H1 (cell line): ENCODE measurements at regions not wholly inside any gene's neighbourhood (a gene's known extent, or its start where the extent isn't known, plus 50 kb on each side); places are given as distances from the start of the nearest gene placed in this dataset.

Source experiments
- CTCF ChIA-PET: fragments of 300-600 bp; sonication (Branson Sonifier 250); formaldehyde crosslinking; loops from one replicate; lab custom pipeline; 2021; ENCODE audit not compliant: partially characterized antibody; lab: Charles Lee
- POLR2A ChIA-PET: fragments of 300-600 bp; sonication (Branson Sonifier 250); formaldehyde crosslinking; loops from one replicate; lab custom pipeline; 2021; ENCODE audit warnings: inconsistent platforms; ENCODE audit not compliant: partially characterized antibody; lab: Charles Lee
- DNase-seq, 2 experiments: peaks; one replicate each; pipeline versions ENCODE4 v3.0.0 to v3.0.0-alpha.2; 2010 to 2022; ENCODE audit warnings: low spot score in 2 of 2, low read depth in 1 of 2, mixed read lengths in 1 of 2
- FAIRE-seq: peaks from 2 replicates; lab custom pipeline; 2011; peaks lifted over from hg19 to GRCh38; lab: Jason Lieb, UNC
- H2AFZ ChIP-seq: 2 replicates; pipeline ENCODE4 v1.8.1; 2012; ENCODE audit warnings: low read length, inconsistent platforms
- H2AK5ac ChIP-seq: 2 replicates; pipeline ENCODE4 v1.6.1; 2013; ENCODE audit warnings: low read depth, low read length
- H2BK120ac ChIP-seq: replicated peaks from 2 replicates; pipeline ENCODE3; 2013; ENCODE audit warnings: low read depth, low read length, inconsistent platforms
- H2BK12ac ChIP-seq: 2 replicates; pipeline ENCODE4 v1.6.1; 2013; ENCODE audit warnings: low read depth, low read length
- H2BK15ac ChIP-seq: 2 replicates; pipeline ENCODE4 v1.6.1; 2013; ENCODE audit warnings: low read length
- H2BK20ac ChIP-seq: 2 replicates; pipeline ENCODE4 v1.6.1; 2013; ENCODE audit warnings: low read length
- H2BK5ac ChIP-seq: 2 replicates; pipeline ENCODE4 v1.6.1; 2013; ENCODE audit warnings: low read depth, low read length
- H3K14ac ChIP-seq: 2 replicates; pipeline ENCODE4 v1.6.1; 2013; ENCODE audit warnings: inconsistent platforms; ENCODE audit not compliant: insufficient read length
- H3K18ac ChIP-seq: 2 replicates; pipeline ENCODE4 v1.6.1; 2013; ENCODE audit warnings: low read length; ENCODE audit errors: extremely low read depth
- H3K23ac ChIP-seq: 2 replicates; pipeline ENCODE4 v1.6.1; 2013; ENCODE audit warnings: inconsistent platforms; ENCODE audit not compliant: insufficient read length
- H3K23me2 ChIP-seq: 2 replicates; pipeline ENCODE4 v1.6.1; 2013; ENCODE audit warnings: low read depth, low read length
- H3K27ac ChIP-seq: 2 replicates; pipeline ENCODE4 v1.6.1; 2011; ENCODE audit warnings: low read depth, low read length, inconsistent platforms
- H3K27me3 ChIP-seq, 4 experiments: replicated peaks in 1 of 4; 1 replicate in 1 of 4; 2 replicates in 3 of 4; pipeline versions ENCODE4 v1.6.1 to v1.8.1; 2011 to 2013; ENCODE audit warnings: low read length in 3 of 4, mild to moderate bottlenecking in 3 of 4, inconsistent platforms in 2 of 4, mixed read lengths in 2 of 4, moderate library complexity in 1 of 4; ENCODE audit not compliant: control insufficient read depth in 3 of 4, insufficient read depth in 3 of 4; ENCODE audit errors: extremely low read depth in 1 of 4
- H3K36me3 ChIP-seq, 4 experiments: 2 replicates each; pipeline versions ENCODE4 v1.6.1 to v1.8.1; 2011 to 2013; ENCODE audit warnings: mild to moderate bottlenecking in 4 of 4, low read length in 3 of 4, moderate library complexity in 2 of 4, control low read depth in 1 of 4, inconsistent platforms in 1 of 4; ENCODE audit not compliant: insufficient read depth in 4 of 4, control insufficient read depth in 2 of 4
- H3K4ac ChIP-seq: replicated peaks from 2 replicates; pipeline ENCODE3; 2013; ENCODE audit warnings: low read length, low read depth, mixed read lengths, inconsistent platforms; ENCODE audit not compliant: insufficient read length
- H3K4me1 ChIP-seq, 4 experiments: replicated peaks in 1 of 4; 1 replicate in 1 of 4; 2 replicates in 3 of 4; pipeline versions ENCODE4 v1.6.1 to v1.8.1; 2011 to 2013; ENCODE audit warnings: low read length in 3 of 4, inconsistent platforms in 2 of 4, mixed read lengths in 1 of 4; ENCODE audit not compliant: insufficient read depth in 4 of 4, control insufficient read depth in 3 of 4
- H3K4me2 ChIP-seq, 2 experiments: 2 replicates each; pipeline versions ENCODE4 v1.6.1 to v1.8.1; 2011 to 2013; ENCODE audit warnings: low read depth in 2 of 2, low read length in 2 of 2, control low read depth in 1 of 2, inconsistent platforms in 1 of 2, mild to moderate bottlenecking in 1 of 2; ENCODE audit not compliant: insufficient read depth in 1 of 2
- H3K4me3 ChIP-seq, 4 experiments: fragments of 200-600, 300-600 bp in 1 of 4; sonication (generic), shearing (Covaris generic), sonication (Bioruptor Twin) in 1 of 4; 2 replicates each; pipeline versions ENCODE4 v1.5.1 to v1.8.1; 2011 to 2016; ENCODE audit warnings: low read length in 4 of 4, low read depth in 3 of 4, control low read depth in 2 of 4, inconsistent platforms in 2 of 4, mild to moderate bottlenecking in 2 of 4, mixed read lengths in 1 of 4, moderate library complexity in 1 of 4; ENCODE audit not compliant: insufficient read depth in 2 of 4; ENCODE audit errors: extremely low read depth in 1 of 4
- H3K56ac ChIP-seq: replicated peaks from 2 replicates; pipeline ENCODE3; 2013; ENCODE audit warnings: low read depth, mild to moderate bottlenecking, mixed read lengths, low read length, inconsistent platforms; ENCODE audit not compliant: insufficient read length
- H3K79me1 ChIP-seq: 2 replicates; pipeline ENCODE4 v1.6.1; 2013; ENCODE audit warnings: low read depth, low read length, control low read depth
- H3K79me2 ChIP-seq, 2 experiments: 2 replicates each; pipeline versions ENCODE4 v1.6.1 to v1.8.1; 2012 to 2013; ENCODE audit warnings: low read length in 2 of 2, mild to moderate bottlenecking in 2 of 2, inconsistent platforms in 1 of 2; ENCODE audit not compliant: insufficient read depth in 2 of 2, control insufficient read depth in 1 of 2
- H3K9ac ChIP-seq, 4 experiments: replicated peaks in 1 of 4; 1 replicate in 1 of 4; 2 replicates in 3 of 4; pipeline versions ENCODE4 v1.6.1 to v1.8.1; 2011 to 2013; ENCODE audit warnings: low read depth in 3 of 4, low read length in 3 of 4, control low read depth in 2 of 4, mild to moderate bottlenecking in 2 of 4, moderate library complexity in 2 of 4, inconsistent platforms in 1 of 4; ENCODE audit errors: extremely low read depth in 1 of 4
- H3K9me3 ChIP-seq, 2 experiments: 2 replicates each; pipeline versions ENCODE4 v1.6.1 to v1.8.1; 2012 to 2013; ENCODE audit warnings: mild to moderate bottlenecking in 2 of 2, moderate library complexity in 2 of 2, control low read depth in 1 of 2, inconsistent platforms in 1 of 2, low read depth in 1 of 2, low read length in 1 of 2, mixed read lengths in 1 of 2; ENCODE audit not compliant: insufficient read depth in 2 of 2
- H4K20me1 ChIP-seq, 2 experiments: replicated peaks in 1 of 2; 2 replicates each; pipeline versions ENCODE3 to v1.8.1; 2011 to 2013; ENCODE audit warnings: inconsistent platforms in 2 of 2, low read length in 2 of 2, mild to moderate bottlenecking in 1 of 2; ENCODE audit not compliant: insufficient read depth in 2 of 2, control insufficient read depth in 1 of 2
- H4K5ac ChIP-seq: 2 replicates; pipeline ENCODE4 v1.6.1; 2013; ENCODE audit warnings: low read length, low read depth, mixed read lengths, inconsistent platforms; ENCODE audit not compliant: insufficient read length
- H4K8ac ChIP-seq: 2 replicates; pipeline ENCODE4 v1.8.0; 2013; ENCODE audit warnings: mild to moderate bottlenecking, moderate library complexity, low read length, inconsistent platforms; ENCODE audit not compliant: insufficient read depth; ENCODE audit errors: extremely low read depth
- H4K91ac ChIP-seq: replicated peaks from 2 replicates; pipeline ENCODE3; 2013; ENCODE audit warnings: low read length, mixed read lengths, inconsistent platforms; ENCODE audit not compliant: insufficient read length
- BACH1 ChIP-seq: IDR thresholded peaks from 2 replicates; pipeline ENCODE4 v1.6.1; 2012; ENCODE audit warnings: low read length, improper control_type of control experiment
- BCL11A ChIP-seq, 2 experiments: IDR thresholded peaks; one replicate each; pipeline ENCODE4 v1.6.1; 2011; ENCODE audit warnings: low read depth in 2 of 2, low read length in 2 of 2, mild to moderate bottlenecking in 2 of 2
- CBX5 ChIP-seq: fragments of 300-800, 300-1000 bp; sonication (generic); IDR thresholded peaks from 2 replicates; pipeline ENCODE4 v1.7.1; 2016; ENCODE audit warnings: antibody characterized with exemption, low read length, low read depth
- CBX8 ChIP-seq: fragments of 300-800, 300-1000 bp; sonication (generic); IDR thresholded peaks from 2 replicates; pipeline ENCODE4 v1.7.1; 2016; ENCODE audit warnings: low read depth, low read length, borderline replicate concordance
- CEBPB ChIP-seq: IDR thresholded peaks from 2 replicates; pipeline ENCODE4 v1.6.1; 2012; ENCODE audit warnings: low read depth, low read length
- CHD1 ChIP-seq: IDR thresholded peaks from 2 replicates; pipeline ENCODE4 v1.6.1; 2012; ENCODE audit warnings: low read depth, low read length, improper control_type of control experiment
- CHD2 ChIP-seq: IDR thresholded peaks from 2 replicates; pipeline ENCODE4 v1.6.1; 2012; ENCODE audit warnings: low read length, improper control_type of control experiment
- EZH2 ChIP-seq: fragments of 200-600 bp; sonication (generic); IDR thresholded peaks from 2 replicates; pipeline ENCODE4 v1.7.1; 2012; ENCODE audit warnings: low read depth, mild to moderate bottlenecking, moderate library complexity, low read length, inconsistent platforms; ENCODE audit not compliant: severe bottlenecking
- JUN ChIP-seq: IDR thresholded peaks from 2 replicates; pipeline ENCODE4 v1.6.1; 2011; ENCODE audit warnings: low read depth, mild to moderate bottlenecking, improper control_type of control experiment, low read length
- RXRA ChIP-seq: IDR thresholded peaks from 2 replicates; pipeline ENCODE4 v1.6.1; 2011; ENCODE audit warnings: low read depth, mild to moderate bottlenecking, low read length, moderate library complexity; ENCODE audit not compliant: insufficient read depth
- SRF ChIP-seq: IDR thresholded peaks from 2 replicates; pipeline ENCODE4 v1.6.1; 2011; ENCODE audit warnings: mild to moderate bottlenecking, low read depth, low read length, moderate library complexity
- TCF12 ChIP-seq: IDR thresholded peaks from 2 replicates; pipeline ENCODE4 v1.6.1; 2011; ENCODE audit warnings: low read depth, mild to moderate bottlenecking, low read length
- TEAD4 ChIP-seq: IDR thresholded peaks from 2 replicates; pipeline ENCODE4 v1.6.1; 2012; ENCODE audit warnings: low read depth, low read length, inconsistent platforms, mixed read lengths
- WGBS, 2 experiments: shearing (Covaris generic) in 1 of 2; methylation state at CpG; one replicate each; pipeline versions ENCODE4 v1.1.6 to v1.1.7; 2013 to 2015; ENCODE audit warnings: low lambda C conversion rate in 2 of 2, mixed read lengths in 2 of 2, inconsistent platforms in 1 of 2, low coverage in 1 of 2, missing lambda C conversion rate in 1 of 2; ENCODE audit not compliant: insufficient replicate concordance in 2 of 2, insufficient coverage in 1 of 2, insufficient read length in 1 of 2; ENCODE audit errors: extremely low coverage in 1 of 2, missing lambda C conversion rate in 1 of 2; 5-methylcytosine and 5-hydroxymethylcytosine counted together
- TF ChIP-seq, protein P1 (sequence below): IDR thresholded peaks from 2 replicates; pipeline ENCODE4 v1.6.1; 2011; ENCODE audit warnings: low read depth, mild to moderate bottlenecking, low read length; ENCODE audit not compliant: insufficient read depth

DNA sequence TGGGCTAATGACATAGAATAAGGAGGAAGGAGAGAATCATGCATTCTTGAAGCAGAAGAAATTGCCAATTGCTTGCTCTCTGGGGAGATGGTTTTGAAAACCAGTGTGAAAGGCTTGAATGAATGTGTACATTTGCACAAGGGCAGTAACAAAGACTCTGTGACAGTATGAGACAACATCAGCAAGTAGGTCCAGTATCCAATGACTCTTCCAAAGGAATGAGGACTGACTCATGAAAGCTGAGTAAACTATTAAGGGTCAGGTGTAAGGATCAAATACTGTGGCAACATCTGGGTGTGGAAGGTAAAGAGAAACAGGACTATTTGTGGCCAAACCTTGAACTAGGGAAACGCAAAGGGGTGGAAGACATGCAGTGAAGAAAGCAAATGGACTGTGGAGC lies 886.0 kb upstream of the CHAC2 start:
- DNase-seq, result no peak

More for the DNA sequence above, 886.0 kb upstream of the CHAC2 start:
- Histone ChIP-seq H2BK15ac (no peak overlapping the region), H3K23ac (no peak overlapping the region), H3K23me2 (peaks cover 7% of the 10 kb centered on the region; the same call in 1 of the 2 replicates), H3K79me1 (no peaks in the 10 kb centered on the region), H3K4ac (no peak overlapping the region), H3K4me1 (no peaks in the 10 kb centered on the region), H3K56ac (no peak overlapping the region), H2AK5ac (no peak overlapping the region), H3K9ac (no peak overlapping the region), H2BK5ac (no peak overlapping the region), H3K14ac (no peak overlapping the region), H2BK120ac (no peak overlapping the region), H2BK20ac (no peak overlapping the region), H3K4me2 (no peak overlapping the region), H3K79me2 (no peaks in the 10 kb centered on the region), H4K20me1 (peaks cover 0 to 6% of the 10 kb centered on the region in 2 experiments), H3K9me3 (no peaks in the 10 kb centered on the region), H2BK12ac (no peak overlapping the region), H3K36me3 (no peaks in the 10 kb centered on the region), H4K8ac (no peak overlapping the region), H4K5ac (no peak overlapping the region), H3K27me3 (no peaks in the 10 kb centered on the region), H3K18ac (no peak overlapping the region), H2AFZ (no peak overlapping the region), H3K4me3 (no peak overlapping the region), H3K27ac (no peak overlapping the region), H4K91ac (no peak overlapping the region)
- CTCF ChIA-PET, result no interaction called here
- no peak for FAIRE-seq
- POLR2A ChIA-PET, result no interaction called here
- 94% methylated on average over 1 of the region's 1 CpG; no CpG with 5 or more reads in 1 of the 2 experiments for WGBS, 2 experiments
- TF ChIP-seq CEBPB (no peak), CHD1 (no peak), JUN (no peak), CHD2 (no peak), SRF (no peak), TCF12 (no peak), BCL11A (IDR thresholded peaks at IDR 0.05; ENCODE audit: low read depth in 2 of 2, low read length in 2 of 2) (no peak), CBX5 (no peak), TEAD4 (no peak), EZH2 (no peak), RXRA (no peak), CBX8 (no peak), BACH1 (no peak)
- TF ChIP-seq, protein P1, sequence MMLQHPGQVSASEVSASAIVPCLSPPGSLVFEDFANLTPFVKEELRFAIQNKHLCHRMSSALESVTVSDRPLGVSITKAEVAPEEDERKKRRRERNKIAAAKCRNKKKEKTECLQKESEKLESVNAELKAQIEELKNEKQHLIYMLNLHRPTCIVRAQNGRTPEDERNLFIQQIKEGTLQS, result no peak
